ENCODE measurements at regions not wholly inside any gene's neighbourhood (a gene's known extent, or its start where the extent isn't known, plus 50 kb on each side); places are given as distances from the start of the nearest gene placed in this dataset.

GRCh38 chr10:130404476-130405055 is 268.4 kb downstream of the GLRX3 start:
- TF ChIP-seq POLR2AphosphoS5 (IDR thresholded peaks at IDR 0.05) (no peak), POLR2A (IDR thresholded peaks at IDR 0.05) (no peak), CTCF (IDR thresholded peaks at IDR 0.05) (no peak), EP300 (IDR thresholded peaks at IDR 0.05; ENCODE audit: low read depth) (no peak)
